ENCODE measurements at regions not wholly inside any gene's neighbourhood (a gene's known extent, or its start where the extent isn't known, plus 50 kb on each side); places are given as distances from the start of the nearest gene placed in this dataset.
A peak's percentile ranks its signal among the peaks of the same experiment; 100 is the strongest.

GRCh38 chr12:105705765-105706164 lies 375.3 kb downstream of the C12orf75 start:
- CTCF ChIA-PET, result no interaction called here
- POLR2A ChIA-PET, result no interaction called here
- peaks cover 6% of the 10 kb centered on the region for H3K27me3 Mint-ChIP-seq
- no peak overlapping the region for H3K4me3 Mint-ChIP-seq
- H3K36me3 Mint-ChIP-seq (ENCODE audit: low read depth), result no peaks in the 10 kb centered on the region
- H3K27ac Mint-ChIP-seq, result no peak overlapping the region
- H3K4me3 ChIP-seq (ENCODE audit: low read length), result no peak overlapping the region
- ATAC-seq (ENCODE audit: poor library complexity) (no peak), DNase-seq (peak in 1 of 14 experiments; percentile 1)
- no peaks in the 10 kb centered on the region for H3K4me1 ChIP-seq (ENCODE audit: insufficient read depth, low read length)
- H3K27ac ChIP-seq (ENCODE audit: low read depth in 1 of 2, low read length in 2 of 2), result no peak overlapping the region
- peaks cover 3% of the 10 kb centered on the region for H3K9me3 Mint-ChIP-seq
- H3K27me3 ChIP-seq (ENCODE audit: control insufficient read depth in 1 of 2, insufficient read depth in 2 of 2, low read length in 2 of 2), result no peaks in the 10 kb centered on the region
- H3K9me3 ChIP-seq (ENCODE audit: control insufficient read depth in 1 of 2, insufficient read depth in 1 of 2, low read length in 2 of 2), result no peaks in the 10 kb centered on the region
- no peaks in the 10 kb centered on the region for H3K36me3 ChIP-seq (ENCODE audit: insufficient read depth, low read length)
- no peaks in the 10 kb centered on the region for H3K4me1 Mint-ChIP-seq (ENCODE audit: low read depth)
- TF ChIP-seq, protein P1, sequence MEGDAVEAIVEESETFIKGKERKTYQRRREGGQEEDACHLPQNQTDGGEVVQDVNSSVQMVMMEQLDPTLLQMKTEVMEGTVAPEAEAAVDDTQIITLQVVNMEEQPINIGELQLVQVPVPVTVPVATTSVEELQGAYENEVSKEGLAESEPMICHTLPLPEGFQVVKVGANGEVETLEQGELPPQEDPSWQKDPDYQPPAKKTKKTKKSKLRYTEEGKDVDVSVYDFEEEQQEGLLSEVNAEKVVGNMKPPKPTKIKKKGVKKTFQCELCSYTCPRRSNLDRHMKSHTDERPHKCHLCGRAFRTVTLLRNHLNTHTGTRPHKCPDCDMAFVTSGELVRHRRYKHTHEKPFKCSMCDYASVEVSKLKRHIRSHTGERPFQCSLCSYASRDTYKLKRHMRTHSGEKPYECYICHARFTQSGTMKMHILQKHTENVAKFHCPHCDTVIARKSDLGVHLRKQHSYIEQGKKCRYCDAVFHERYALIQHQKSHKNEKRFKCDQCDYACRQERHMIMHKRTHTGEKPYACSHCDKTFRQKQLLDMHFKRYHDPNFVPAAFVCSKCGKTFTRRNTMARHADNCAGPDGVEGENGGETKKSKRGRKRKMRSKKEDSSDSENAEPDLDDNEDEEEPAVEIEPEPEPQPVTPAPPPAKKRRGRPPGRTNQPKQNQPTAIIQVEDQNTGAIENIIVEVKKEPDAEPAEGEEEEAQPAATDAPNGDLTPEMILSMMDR (IDR thresholded peaks at IDR 0.05), result no peak
- intact Hi-C loops (cut with DNase I, micrococcal nuclease), result no loop called here

DNA sequence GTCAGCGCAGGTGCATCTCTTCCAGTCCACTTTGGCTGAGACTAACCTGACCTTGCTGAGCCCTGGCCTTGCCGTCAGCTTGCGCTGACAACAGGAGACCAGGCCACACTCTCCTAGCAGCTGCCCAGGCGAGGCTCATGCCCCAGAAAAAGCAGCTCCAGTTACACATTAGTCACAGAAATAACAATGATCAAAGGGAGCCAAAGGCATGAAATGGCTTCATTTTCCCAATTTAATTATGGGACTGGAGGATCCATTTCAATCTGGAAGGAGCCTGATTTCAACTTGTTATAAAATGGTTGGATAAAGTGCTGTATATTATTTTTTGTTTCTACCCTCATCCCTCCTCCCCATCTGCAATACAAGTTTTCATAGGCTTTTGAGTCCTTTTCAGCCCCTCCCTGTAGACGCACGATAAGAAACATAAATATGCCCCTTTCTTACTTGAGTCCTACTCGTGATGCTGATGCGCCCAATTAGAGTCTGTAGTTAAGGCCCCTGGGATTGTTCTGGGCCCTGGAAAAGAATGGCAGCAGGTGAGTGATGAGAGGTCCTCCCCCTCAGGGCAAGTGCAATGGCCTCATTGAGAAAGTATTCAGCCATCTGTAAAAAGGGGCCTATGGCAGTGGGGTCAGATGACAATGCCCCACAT lies 376.0 kb downstream of the C12orf75 start:
- H3K9me3 ChIP-seq (ENCODE audit: control insufficient read depth in 1 of 2, insufficient read depth in 1 of 2, low read length in 2 of 2), result no peaks in the 10 kb centered on the region
- H3K36me3 ChIP-seq (ENCODE audit: insufficient read depth, low read length), result no peaks in the 10 kb centered on the region
- Mint-ChIP-seq H3K4me3 (no peak overlapping the region), H3K27me3 (peaks cover 5% of the 10 kb centered on the region), H3K9me3 (no peaks in the 10 kb centered on the region), H3K27ac (no peak overlapping the region), H3K36me3 (ENCODE audit: low read depth) (no peaks in the 10 kb centered on the region), H3K4me1 (ENCODE audit: low read depth) (no peaks in the 10 kb centered on the region)
- H3K4me1 ChIP-seq (ENCODE audit: insufficient read depth, low read length), result no peaks in the 10 kb centered on the region
- CTCF ChIA-PET, result no interaction called here
- intact Hi-C loops (cut with DNase I, micrococcal nuclease), result no loop called here
- DNase-seq, result no peak
- no peaks in the 10 kb centered on the region for H3K27me3 ChIP-seq (ENCODE audit: control insufficient read depth in 1 of 2, insufficient read depth in 2 of 2, low read length in 2 of 2)
- TF ChIP-seq, protein P1 (IDR thresholded peaks at IDR 0.05), result no peak
- H3K27ac ChIP-seq (ENCODE audit: low read depth in 1 of 2, low read length in 2 of 2), result no peak overlapping the region
- POLR2A ChIA-PET, result no interaction called here
- ATAC-seq (ENCODE audit: poor library complexity), result no peak
- no peak overlapping the region for H3K4me3 ChIP-seq (ENCODE audit: low read length)

GRCh38 chr12:105706973-105707334 lies 376.5 kb downstream of the C12orf75 start:
- Histone ChIP-seq H3K36me3 (ENCODE audit: insufficient read depth, low read length) (no peaks in the 10 kb centered on the region), H3K4me1 (ENCODE audit: insufficient read depth, low read length) (no peaks in the 10 kb centered on the region), H3K4me3 (ENCODE audit: low read length) (no peak overlapping the region), H3K27me3 (ENCODE audit: control insufficient read depth in 1 of 2, insufficient read depth in 2 of 2, low read length in 2 of 2) (no peaks in the 10 kb centered on the region), H3K9me3 (ENCODE audit: control insufficient read depth in 1 of 2, insufficient read depth in 1 of 2, low read length in 2 of 2) (no peaks in the 10 kb centered on the region), H3K27ac (ENCODE audit: low read depth in 1 of 2, low read length in 2 of 2) (no peak overlapping the region)
- DNase-seq (no peak), ATAC-seq (ENCODE audit: poor library complexity) (no peak)
- Mint-ChIP-seq H3K27me3 (peaks cover 5% of the 10 kb centered on the region), H3K36me3 (ENCODE audit: low read depth) (no peaks in the 10 kb centered on the region), H3K4me3 (no peak overlapping the region), H3K4me1 (ENCODE audit: low read depth) (no peaks in the 10 kb centered on the region), H3K27ac (no peak overlapping the region), H3K9me3 (no peaks in the 10 kb centered on the region)
- CTCF ChIA-PET, result no interaction called here
- intact Hi-C loops (cut with DNase I, micrococcal nuclease), result no loop called here
- TF ChIP-seq, protein P1 (IDR thresholded peaks at IDR 0.05), result no peak
- POLR2A ChIA-PET, result no interaction called here

All from CD4-positive, alpha-beta T cell (primary cell).